ENCODE measurements at regions not wholly inside any gene's neighbourhood (a gene's known extent, or its start where the extent isn't known, plus 50 kb on each side); places are given as distances from the start of the nearest gene placed in this dataset.

DNA sequence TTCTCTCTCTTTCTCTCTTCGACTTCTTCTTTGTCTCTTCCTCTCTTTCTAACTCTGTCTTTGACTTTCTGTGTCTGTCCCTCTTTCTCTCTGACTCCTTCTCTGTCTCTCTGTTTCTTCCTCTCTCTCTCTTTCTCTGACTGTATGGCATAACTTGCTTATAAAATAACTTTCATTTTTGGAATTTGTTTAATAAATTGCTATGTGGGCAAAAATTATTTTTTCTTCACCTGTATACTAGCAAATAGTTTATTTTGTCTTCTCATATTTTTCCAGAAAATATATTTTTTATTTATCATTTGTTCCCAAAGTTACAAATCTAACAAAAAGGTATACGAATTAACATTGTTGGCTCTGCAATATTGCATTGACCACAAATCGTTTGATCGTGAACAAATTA is 305.7 kb upstream of the FAM98A start:
- DNase-seq (ENCODE audit: low read depth, low spot score) = no peak
- in situ Hi-C loops (cut with HindIII; ENCODE audit: low pct_unique_long_range_greater_than_20kb, low sequenced_read_pairs) = no loop called here

- no peak for DNase-seq (ENCODE audit: low read depth, low spot score)
- in situ Hi-C loops (cut with HindIII; ENCODE audit: low pct_unique_long_range_greater_than_20kb, low sequenced_read_pairs) = no loop called here
Observed at GRCh38 chr2:33903701-33904100, 304.6 kb upstream of the FAM98A start.

- DNase-seq (ENCODE audit: low read depth, low spot score) = no peak
- in situ Hi-C loops (cut with HindIII; ENCODE audit: low pct_unique_long_range_greater_than_20kb, low sequenced_read_pairs) = no loop called here
Observed at GRCh38 chr2:33903215-33903614, 304.1 kb upstream of the FAM98A start.

- in situ Hi-C loops (cut with HindIII; ENCODE audit: low pct_unique_long_range_greater_than_20kb, low sequenced_read_pairs) = no loop called here
- no peak for DNase-seq (ENCODE audit: low read depth, low spot score)
Observed at GRCh38 chr2:33900610-33901009, 301.5 kb upstream of the FAM98A start.

GRCh38 chr2:33897741-33898140 is 298.6 kb upstream of the FAM98A start:
- in situ Hi-C loops (cut with HindIII; ENCODE audit: low pct_unique_long_range_greater_than_20kb, low sequenced_read_pairs) = no loop called here
- DNase-seq (ENCODE audit: low read depth, low spot score) = no peak

GRCh38 chr2:33893824-33894223 is 294.7 kb upstream of the FAM98A start:
- in situ Hi-C loops (cut with HindIII; ENCODE audit: low pct_unique_long_range_greater_than_20kb, low sequenced_read_pairs) = no loop called here

DNA sequence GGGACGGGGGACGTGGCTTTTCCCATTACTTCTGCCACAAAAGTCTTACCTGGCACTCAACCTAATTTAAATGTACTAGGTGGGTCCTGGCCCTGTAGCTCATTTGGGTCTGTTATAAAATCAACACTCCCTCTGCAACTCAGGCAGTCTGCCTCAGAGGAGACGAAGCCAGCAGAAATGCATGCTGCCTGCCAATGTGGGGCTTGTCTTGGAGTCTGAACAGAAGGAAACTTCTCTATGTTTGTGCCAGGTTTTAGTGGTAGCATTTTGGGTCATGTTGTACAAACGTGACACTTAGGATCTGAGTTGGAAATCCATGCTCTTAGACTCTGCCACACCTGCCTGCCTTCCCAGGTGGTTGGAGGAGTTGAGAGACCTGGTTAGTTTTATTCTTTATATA is 292.5 kb upstream of the FAM98A start:
- in situ Hi-C loops (cut with HindIII; ENCODE audit: low pct_unique_long_range_greater_than_20kb, low sequenced_read_pairs) = no loop called here
- DNase-seq (ENCODE audit: low read depth, low spot score) = no peak

More at GRCh38 chr2:33893824-33894223, 294.7 kb upstream of the FAM98A start:
- no peak for DNase-seq (ENCODE audit: low read depth, low spot score)

DNA sequence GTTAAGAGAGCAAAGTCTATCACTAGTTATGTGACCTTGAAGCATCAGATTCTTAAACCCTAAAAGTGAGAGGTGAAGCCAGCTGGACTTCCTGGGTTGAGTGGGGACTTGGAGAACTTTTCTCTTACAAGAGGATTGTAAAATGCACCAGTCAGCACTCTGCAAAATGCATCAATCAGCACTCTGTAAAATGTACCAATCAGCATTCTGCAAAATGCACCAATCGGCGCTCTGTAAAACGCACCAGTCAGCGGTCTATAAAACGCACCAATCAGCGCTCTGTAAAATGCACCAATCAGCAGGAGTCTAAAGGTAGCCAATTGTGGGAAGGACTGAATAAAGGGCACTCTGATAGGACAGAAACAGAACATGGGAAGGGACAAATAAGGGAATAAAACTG is 291.6 kb upstream of the FAM98A start:
- in situ Hi-C loops (cut with HindIII; ENCODE audit: low pct_unique_long_range_greater_than_20kb, low sequenced_read_pairs) = no loop called here
- peak; percentile 36 for DNase-seq (ENCODE audit: low read depth, low spot score)

DNA sequence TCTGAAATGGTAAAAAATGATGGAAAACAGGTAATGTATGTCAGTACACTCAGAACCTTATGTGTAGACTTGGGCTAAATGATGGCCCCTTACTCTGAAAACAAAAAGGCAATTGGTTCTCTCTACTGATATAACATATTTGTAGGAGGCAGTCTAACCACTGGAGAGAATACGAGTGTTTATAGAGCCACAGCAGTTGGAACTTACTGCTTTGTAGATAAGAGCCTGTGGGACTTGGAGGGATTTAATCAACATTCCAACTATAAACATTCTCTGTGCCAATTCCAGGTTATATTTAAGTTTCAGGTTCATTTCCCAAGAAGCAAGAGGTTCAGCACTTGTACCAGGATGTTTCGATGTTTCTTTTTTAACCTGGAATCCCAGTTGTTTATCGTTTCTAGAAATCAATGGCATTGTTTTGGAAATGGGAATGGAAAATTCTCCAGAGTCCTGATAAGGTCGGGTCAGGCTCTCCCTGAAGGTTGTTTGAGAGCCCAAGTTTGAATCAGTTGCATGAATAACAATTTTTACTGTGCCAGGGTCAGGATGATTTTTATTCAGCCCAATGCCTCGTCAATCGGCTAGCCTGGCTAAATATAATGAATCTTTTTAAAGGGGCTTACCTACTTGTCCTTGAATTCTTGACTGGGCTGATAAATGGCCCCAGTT is 278.4 kb upstream of the FAM98A start:
- in situ Hi-C loops (cut with HindIII; ENCODE audit: low pct_unique_long_range_greater_than_20kb, low sequenced_read_pairs) = no loop called here
- DNase-seq (ENCODE audit: low read depth, low spot score) = no peak

- DNase-seq (ENCODE audit: low read depth, low spot score) = no peak
- in situ Hi-C loops (cut with HindIII; ENCODE audit: low pct_unique_long_range_greater_than_20kb, low sequenced_read_pairs) = no loop called here
Observed at GRCh38 chr2:33873076-33873605, 274.0 kb upstream of the FAM98A start.

- no peak for DNase-seq (ENCODE audit: low read depth, low spot score)
- in situ Hi-C loops (cut with HindIII; ENCODE audit: low pct_unique_long_range_greater_than_20kb, low sequenced_read_pairs) = no loop called here
Observed at GRCh38 chr2:33859811-33860461, 260.8 kb upstream of the FAM98A start.

GRCh38 chr2:33859176-33859575 is 260.1 kb upstream of the FAM98A start:
- in situ Hi-C loops (cut with HindIII; ENCODE audit: low pct_unique_long_range_greater_than_20kb, low sequenced_read_pairs) = no loop called here
- DNase-seq (ENCODE audit: low read depth, low spot score) = no peak

- in situ Hi-C loops (cut with HindIII; ENCODE audit: low pct_unique_long_range_greater_than_20kb, low sequenced_read_pairs) = no loop called here
- DNase-seq (ENCODE audit: low read depth, low spot score) = no peak
Observed at GRCh38 chr2:33848486-33848885, 249.4 kb upstream of the FAM98A start.

- DNase-seq (ENCODE audit: low read depth, low spot score) = no peak
- in situ Hi-C loops (cut with HindIII; ENCODE audit: low pct_unique_long_range_greater_than_20kb, low sequenced_read_pairs) = no loop called here
Observed at GRCh38 chr2:33839791-33840190, 240.7 kb upstream of the FAM98A start.

DNA sequence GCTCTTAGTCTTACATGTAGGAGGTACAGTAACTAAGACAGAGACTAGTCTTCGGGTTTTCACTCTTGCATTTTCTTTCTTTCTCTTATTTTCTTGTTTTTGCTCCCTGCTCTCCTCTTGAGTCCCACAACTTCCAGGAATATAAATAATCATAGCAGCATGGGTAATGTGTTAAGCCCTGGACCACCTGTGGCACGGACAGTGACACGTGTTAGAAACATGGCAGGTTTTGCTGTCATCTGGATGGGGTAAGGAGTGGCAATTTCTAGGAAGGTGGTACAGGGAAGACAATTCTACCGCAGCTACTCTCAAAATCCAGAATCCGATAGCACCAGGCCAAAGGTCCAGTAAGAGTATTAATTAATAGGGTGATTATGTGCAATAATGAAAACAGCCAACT is 237.5 kb upstream of the FAM98A start:
- DNase-seq (ENCODE audit: low read depth, low spot score) = no peak
- in situ Hi-C loops (cut with HindIII; ENCODE audit: low pct_unique_long_range_greater_than_20kb, low sequenced_read_pairs) = no loop called here

DNA sequence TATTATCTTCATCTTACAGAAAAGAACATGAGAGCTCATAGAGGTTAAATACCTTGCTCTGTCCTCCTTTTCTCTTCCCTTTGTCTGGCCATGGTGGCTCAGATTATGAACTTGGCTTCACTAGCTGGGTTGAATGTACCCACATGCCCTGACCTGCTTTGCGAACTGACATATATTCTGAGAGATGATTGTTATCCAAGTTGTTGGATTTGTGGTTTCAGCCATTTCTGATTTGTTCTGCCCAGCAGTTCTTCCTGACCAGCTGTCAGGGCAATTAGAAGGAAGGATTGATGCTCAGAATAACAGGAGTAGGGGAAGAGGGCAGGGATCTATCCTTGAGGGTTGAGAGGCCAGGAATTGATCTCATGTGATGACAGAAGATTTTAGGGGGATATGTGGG is 236.8 kb upstream of the FAM98A start:
- no peak for DNase-seq (ENCODE audit: low read depth, low spot score)
- in situ Hi-C loops (cut with HindIII; ENCODE audit: low pct_unique_long_range_greater_than_20kb, low sequenced_read_pairs) = no loop called here

DNA sequence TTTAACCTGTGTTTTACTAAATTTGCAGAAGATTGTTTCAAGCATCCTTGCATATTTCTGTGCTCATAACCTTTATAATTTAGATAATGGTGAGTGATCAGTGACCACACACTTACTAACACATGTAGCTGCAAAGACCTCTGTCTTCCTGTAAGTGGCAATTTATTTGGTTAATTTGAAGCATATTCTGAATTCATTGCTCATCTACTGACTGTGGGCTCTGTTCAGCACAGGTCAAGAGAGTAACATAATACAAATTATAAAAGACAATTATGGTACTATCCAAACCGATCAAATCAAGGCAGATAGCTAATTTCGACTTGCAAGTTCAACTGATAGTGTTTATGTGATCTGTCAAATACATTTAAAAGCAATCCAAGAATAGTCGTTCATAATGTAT is 223.9 kb upstream of the FAM98A start:
- in situ Hi-C loops (cut with HindIII; ENCODE audit: low pct_unique_long_range_greater_than_20kb, low sequenced_read_pairs) = no loop called here
- no peak for DNase-seq (ENCODE audit: low read depth, low spot score)

GRCh38 chr2:33812707-33813106 is 213.6 kb upstream of the FAM98A start:
- no peak for DNase-seq (ENCODE audit: low read depth, low spot score)
- in situ Hi-C loops (cut with HindIII; ENCODE audit: low pct_unique_long_range_greater_than_20kb, low sequenced_read_pairs) = no loop called here
